NCI-H146 (cell line): ENCODE measurements at regions not wholly inside any gene's neighbourhood (a gene's known extent, or its start where the extent isn't known, plus 50 kb on each side); places are given as distances from the start of the nearest gene placed in this dataset.

ENCODE experiments used
- DNase-seq: peaks from one replicate; lab custom pipeline; 2025; lab: John Stamatoyannopoulos, UW

DNA sequence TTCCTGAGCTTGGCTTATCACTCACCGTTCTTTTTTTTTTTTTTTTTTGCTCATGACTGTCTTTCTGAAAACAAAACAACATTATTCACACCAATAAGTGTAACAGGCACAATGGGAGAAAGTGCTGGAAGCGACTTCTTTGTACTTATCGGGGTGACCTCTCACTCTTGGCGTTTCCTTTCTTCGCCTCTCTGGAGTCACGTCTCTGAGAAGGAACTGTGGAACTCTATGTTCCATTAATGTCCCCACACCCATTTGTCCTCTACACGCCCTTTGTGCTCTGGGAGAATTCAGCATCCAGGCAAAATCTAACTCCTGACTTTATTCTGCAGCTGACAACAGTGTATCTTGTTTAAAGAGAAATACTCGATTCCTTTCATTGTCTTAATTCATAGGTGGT, 70.8 kb upstream of the FAM204A start:
- no peak for DNase-seq

DNA sequence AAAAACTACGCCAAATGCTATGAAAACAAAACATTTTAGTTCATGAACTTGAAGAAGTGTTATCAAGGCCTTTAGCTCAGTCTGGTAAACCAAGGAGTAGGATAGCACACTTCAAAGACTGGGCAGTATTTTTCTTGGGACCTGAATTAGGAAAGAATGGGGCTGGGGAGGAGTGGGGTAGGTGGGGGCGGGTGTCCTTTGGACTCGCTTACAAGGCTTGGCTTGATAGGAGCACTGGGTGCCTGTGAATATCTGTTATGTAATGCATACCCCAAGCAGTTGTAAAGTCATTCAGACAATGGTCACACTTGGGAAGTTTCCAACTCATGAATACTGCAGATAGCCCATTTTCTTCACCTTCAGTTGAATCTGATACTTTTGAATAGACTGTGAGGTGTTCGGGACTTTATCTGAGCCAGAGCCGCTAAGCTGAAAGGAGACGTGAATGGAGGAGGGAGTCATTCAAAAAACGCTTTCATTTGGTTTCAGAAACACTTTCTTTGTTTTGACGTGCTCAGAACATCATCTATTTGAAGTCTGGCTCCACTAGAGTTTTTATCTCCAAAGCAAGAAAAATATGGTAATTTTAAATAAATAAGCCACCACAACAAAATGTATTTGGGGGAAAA, 70.1 kb upstream of the FAM204A start:
- DNase-seq: no peak

DNA sequence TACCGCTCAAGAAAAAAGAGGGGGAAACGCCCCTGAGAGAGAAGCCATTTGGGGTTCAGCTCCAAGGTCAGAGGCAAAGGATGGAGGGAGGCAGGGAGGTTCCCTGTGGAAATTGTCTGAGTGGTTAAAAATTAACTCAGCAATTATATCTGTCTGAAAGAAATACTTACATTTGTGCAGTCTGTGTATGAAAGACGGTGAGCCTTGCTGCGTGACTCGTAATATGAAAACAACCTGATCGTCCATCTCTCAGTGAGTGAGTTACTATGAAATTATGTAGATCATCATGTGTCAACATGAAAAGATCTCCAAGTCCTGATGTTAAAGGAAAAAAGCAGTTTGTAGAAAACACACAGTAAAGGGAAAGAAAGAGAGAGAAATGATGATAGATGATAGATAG, 67.2 kb upstream of the FAM204A start:
- DNase-seq: no peak

DNA sequence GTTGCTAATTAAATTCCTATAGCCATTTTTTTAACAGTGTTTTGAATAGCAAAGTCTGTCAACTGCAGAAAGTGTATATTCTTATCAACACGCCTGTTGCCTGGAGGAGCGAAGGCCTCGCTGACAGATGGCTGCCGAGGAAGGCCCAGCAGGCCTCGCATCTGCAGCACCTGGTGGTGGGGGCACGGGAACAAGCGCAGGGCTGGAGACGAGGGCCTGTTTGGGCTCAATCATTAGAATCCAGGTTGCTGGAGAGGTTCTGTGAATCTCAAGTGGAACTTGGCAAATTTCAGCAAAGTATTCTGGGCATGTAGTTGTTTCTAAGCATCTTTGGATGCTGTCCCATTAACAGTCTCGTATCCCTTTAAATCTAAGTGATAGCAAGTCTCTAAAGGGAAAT, 66.1 kb upstream of the FAM204A start:
- DNase-seq: no peak

DNA sequence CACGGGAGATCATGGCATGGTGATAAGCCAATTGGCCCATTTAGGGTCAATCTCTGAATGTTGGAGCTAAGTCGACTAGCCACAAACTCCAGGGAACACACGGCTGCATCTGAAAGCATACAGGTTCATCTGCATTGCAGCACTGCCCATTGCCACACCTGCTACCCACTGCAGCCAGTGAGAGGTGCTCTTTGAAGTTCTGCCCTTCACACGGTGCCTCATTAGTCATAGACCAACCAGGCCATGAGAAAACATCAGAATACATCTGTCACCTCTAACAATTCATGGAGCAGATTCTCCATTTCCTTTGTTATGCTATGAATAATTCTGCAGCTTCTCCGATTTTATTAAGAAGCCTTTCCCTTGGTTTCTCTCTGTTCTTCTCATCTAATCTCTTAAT, 65.7 kb upstream of the FAM204A start:
- DNase-seq: no peak

DNA sequence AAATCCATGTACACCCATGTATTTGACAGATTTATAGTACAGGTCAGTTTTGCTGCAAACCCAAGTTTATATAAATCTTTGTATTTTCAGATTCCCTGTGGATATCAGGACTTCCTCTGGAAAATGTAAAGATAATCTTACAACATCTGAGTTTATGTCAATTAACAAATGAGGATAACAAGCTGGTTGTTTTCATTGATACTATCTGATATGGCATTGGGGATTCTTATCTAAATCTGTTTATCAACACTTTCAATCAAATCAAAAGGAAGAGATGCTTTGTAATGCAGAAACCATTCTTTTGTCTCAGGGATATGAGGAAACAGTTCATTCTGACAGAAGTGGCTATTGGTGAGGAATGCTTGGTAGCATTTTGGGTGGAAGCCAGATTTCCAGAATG, 64.9 kb upstream of the FAM204A start:
- DNase-seq: no peak

DNA sequence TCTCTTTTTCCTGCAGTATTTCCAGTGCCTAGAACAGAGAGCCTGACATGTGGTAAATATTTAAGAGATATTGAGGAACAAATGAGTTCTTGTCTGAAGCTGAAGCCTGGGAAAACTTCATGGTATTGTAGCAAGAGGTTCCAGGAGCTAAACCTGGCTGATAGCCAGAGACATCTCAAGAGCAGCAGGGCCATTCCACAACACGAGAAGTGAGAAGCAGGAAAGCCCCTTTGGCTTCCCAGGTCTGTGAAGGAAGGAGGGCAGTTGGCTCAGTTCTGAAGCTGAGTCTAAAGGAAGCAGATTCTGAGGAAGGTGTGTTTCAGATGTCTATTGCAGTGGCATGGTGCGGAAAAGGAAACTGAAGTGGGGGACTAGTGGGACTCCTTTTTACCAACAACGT, 63.8 kb upstream of the FAM204A start:
- DNase-seq: no peak

DNA sequence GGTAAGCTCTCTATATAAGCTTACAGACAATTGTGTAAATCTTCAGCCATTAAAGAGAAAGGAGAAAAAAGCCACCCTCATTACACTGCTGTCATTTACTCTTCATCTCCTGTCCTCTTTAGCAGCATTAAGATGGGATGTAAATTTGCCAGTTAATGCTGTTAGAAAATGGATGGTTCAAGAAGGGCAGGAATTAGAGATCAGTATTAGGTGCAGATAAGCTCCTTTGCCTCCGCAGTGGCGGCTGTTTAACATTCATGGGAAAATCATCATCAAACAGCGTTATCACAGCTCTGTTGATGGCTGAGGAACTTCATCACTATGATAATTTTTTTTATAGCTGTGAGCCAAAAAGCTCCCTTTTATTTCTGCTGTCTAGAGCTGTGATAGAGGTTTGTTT, 61.8 kb upstream of the FAM204A start:
- DNase-seq: peak; percentile 42

DNA sequence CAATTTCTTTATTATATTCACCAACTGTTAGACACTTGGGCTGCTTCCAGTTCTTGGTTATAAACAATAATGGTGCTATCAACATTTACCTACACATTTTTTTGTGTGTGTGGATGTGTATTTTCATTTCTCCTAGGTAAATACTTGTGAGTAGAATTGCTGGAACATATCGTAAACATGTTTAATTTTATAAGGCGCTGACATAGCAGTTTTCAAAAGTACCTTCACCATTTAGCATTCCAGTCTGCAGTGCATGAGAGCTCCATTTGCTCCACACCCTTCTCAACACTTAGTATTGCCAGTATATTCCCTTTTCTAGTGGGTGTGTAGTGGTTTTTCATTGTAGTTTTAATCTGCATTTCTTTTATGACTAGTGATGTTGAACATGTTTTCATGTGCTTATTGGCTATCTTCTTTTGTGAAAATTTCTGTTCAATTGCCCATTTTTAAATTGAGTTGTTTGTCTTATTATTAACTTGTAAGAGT, 59.6 kb upstream of the FAM204A start:
- no peak for DNase-seq

DNA sequence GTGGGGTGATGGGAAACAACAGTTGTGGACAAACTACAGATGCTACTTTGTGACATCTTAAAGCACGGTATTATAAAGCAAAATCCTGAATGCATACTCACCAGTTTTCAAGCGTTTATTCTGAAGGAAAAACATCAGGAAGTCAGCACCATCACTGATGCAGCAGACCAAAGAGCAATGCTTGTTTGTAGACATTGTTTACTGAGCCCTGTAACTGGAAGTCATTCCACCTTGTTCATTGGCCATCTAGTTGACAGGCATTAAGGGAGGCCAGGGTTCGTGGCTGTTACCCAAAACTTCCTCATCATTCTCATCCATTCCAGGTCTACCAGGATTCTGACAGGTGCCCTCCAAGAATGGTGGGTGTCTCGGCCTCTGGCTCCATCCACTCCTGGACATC, 55.3 kb upstream of the FAM204A start:
- no peak for DNase-seq

DNA sequence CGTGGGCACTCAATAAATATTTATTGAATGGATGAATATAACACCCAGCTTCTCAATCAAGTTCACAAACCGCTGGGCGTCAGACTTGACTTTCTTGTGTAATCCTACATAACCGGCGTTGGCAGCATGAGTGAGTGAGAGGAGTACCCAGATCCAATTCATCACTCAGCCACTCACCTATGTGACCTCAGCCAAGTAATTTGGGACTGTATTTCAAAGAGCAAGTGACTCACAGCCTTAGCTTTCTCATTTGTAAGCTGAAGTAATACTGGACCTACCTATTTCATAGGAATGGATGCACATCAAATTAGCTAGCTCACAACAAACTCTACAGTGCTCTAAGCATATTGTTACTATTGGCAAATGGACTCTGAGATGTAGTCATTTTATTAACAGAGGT, 53.8 kb upstream of the FAM204A start:
- no peak for DNase-seq

DNA sequence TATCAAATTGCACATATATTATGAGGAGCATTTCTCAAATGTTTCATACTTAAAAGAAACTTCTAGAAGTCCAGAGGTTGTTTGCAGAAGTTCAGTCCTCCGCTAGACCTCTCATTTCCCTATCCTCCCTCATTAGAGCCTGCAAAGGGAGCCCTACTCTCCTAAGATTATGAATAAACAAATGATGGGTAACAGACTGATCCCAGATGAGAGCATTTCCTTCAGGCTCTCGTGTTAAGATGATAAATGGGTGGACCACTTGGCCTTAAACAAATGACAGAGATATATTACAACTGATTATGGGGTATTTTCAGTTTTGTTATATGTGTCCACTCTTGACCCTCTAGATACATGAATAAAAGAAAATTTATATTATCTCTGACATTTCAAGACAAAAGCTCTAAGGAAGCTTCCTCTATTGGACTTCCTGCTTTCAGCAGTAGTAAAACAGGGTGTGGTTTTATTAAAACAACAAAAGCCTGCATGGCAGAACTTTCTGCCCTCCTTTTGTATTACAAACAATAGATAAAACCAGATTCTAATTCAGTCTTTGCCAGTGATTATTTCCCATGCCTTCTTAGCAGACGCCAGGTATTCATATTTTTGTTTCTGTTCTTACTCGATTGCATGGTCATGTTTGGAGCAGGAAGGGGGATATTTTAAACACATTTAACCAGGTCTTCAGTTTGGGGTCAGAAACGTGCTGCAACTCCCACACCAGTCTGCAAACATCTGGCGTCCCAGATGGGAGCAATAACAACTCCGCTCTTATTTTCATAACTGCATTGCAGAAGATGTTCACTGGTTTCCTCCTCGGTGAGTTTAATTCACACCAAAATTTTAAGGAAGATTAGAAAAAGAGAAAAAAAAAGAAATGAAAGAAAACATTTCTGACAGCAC, 52.4 kb upstream of the FAM204A start:
- DNase-seq: no peak

DNA sequence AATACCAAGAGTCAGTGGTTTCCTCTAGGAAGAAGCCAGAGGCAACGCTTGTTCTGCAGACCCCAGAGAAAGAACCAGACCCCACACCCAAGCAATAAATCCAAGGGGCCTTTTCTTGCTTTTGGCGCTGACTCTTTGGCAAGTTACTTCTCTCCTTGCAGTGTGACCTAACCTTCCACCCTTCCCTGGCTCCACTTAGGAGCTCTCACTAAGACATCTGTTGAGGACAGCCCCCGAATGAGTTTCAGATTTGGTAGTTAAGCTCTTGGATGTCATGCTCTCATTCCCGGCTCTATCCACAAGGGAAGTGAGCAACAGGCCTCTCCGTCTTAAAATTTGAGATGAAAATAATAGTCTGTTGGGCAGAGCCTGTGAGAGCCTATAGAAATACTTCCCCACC, 50.6 kb upstream of the FAM204A start:
- no peak for DNase-seq
